HepG2 (cell line): ENCODE measurements at regions not wholly inside any gene's neighbourhood (a gene's known extent, or its start where the extent isn't known, plus 50 kb on each side); places are given as distances from the start of the nearest gene placed in this dataset.
A peak's percentile ranks its signal among the peaks of the same experiment; 100 is the strongest.

Source experiments
- E2F2 ChIP-seq: sonication (generic); formaldehyde crosslinking; IDR thresholded peaks from 2 replicates; pipeline ENCODE4 v1.4.0; 2020; ENCODE audit warnings: missing genetic modification reagents, borderline replicate concordance
- HDAC2 ChIP-seq: sonication (generic); formaldehyde crosslinking; IDR thresholded peaks from 2 replicates; pipeline ENCODE4 v1.4.0; 2020; ENCODE audit warnings: missing genetic modification reagents
- LBX2 ChIP-seq: sonication (generic); formaldehyde crosslinking; IDR thresholded peaks from 2 replicates; pipeline ENCODE4 v1.5.0; 2020; ENCODE audit warnings: missing genetic modification reagents, mild to moderate bottlenecking, borderline replicate concordance
- MXD3 ChIP-seq: IDR thresholded peaks from 2 replicates; pipeline ENCODE4 v1.6.1; 2016; ENCODE audit warnings: mild to moderate bottlenecking, missing biosample characterization, missing genetic modification reagents
- NR2F1 ChIP-seq, 2 experiments: fragments of 450-650 bp in 1 of 2; formaldehyde crosslinking in 1 of 2; IDR thresholded peaks; 2 replicates each; pipeline versions ENCODE4 v1.5.0 to v1.6.1; 2016 to 2020; ENCODE audit warnings: mild to moderate bottlenecking in 1 of 2, missing compliant biosample characterization in 1 of 2, missing genetic modification reagents in 1 of 2, moderate library complexity in 1 of 2
- PLSCR1 ChIP-seq: sonication (generic); formaldehyde crosslinking; IDR thresholded peaks from 2 replicates; pipeline ENCODE4 v1.5.0; 2020; ENCODE audit warnings: missing genetic modification reagents, mild to moderate bottlenecking, borderline replicate concordance
- PPARG ChIP-seq: conservative IDR thresholded peaks from 2 replicates; pipeline ENCODE4 v1.6.1; 2016; ENCODE audit warnings: missing biosample characterization, missing genetic modification reagents
- RBAK ChIP-seq: sonication (generic); formaldehyde crosslinking; IDR thresholded peaks from 2 replicates; pipeline ENCODE4 v1.5.1; 2020; ENCODE audit warnings: mild to moderate bottlenecking, missing genetic modification reagents
- SMAD1 ChIP-seq: sonication (generic); formaldehyde crosslinking; IDR thresholded peaks from 2 replicates; pipeline ENCODE4 v1.4.0; 2020; ENCODE audit warnings: missing genetic modification reagents, low read depth, mild to moderate bottlenecking, borderline replicate concordance
- SMAD9 ChIP-seq: sonication (generic); formaldehyde crosslinking; IDR thresholded peaks from 2 replicates; pipeline ENCODE4 v1.5.1; 2020; ENCODE audit warnings: mild to moderate bottlenecking, missing genetic modification reagents
- SOX13 ChIP-seq, 3 experiments: fragments of 450-650 bp in 1 of 3; sonication (generic) in 1 of 3; formaldehyde crosslinking in 1 of 3; IDR thresholded peaks in 2 of 3; conservative IDR thresholded peaks in 1 of 3; 2 replicates each; pipeline versions ENCODE4 v1.5.0 to v1.6.1; 2016 to 2020; ENCODE audit warnings: antibody characterized with exemption in 1 of 3, mild to moderate bottlenecking in 1 of 3, missing compliant biosample characterization in 1 of 3, missing genetic modification reagents in 1 of 3, moderate library complexity in 1 of 3
- SPEN ChIP-seq: sonication (generic); formaldehyde crosslinking; IDR thresholded peaks from 2 replicates; pipeline ENCODE4 v1.5.1; 2020; ENCODE audit warnings: low read depth, mild to moderate bottlenecking, missing genetic modification reagents
- U2AF2 ChIP-seq: fragments of 200-400 bp; formaldehyde crosslinking; IDR thresholded peaks from 2 replicates; pipeline ENCODE4 v1.6.1; 2017; ENCODE audit warnings: low read depth, mild to moderate bottlenecking, low read length
- ZBTB26 ChIP-seq: IDR thresholded peaks from 2 replicates; pipeline ENCODE4 v1.6.1; 2016; ENCODE audit warnings: missing compliant biosample characterization, missing genetic modification reagents, borderline replicate concordance
- ZNF34 ChIP-seq: sonication (generic); formaldehyde crosslinking; IDR thresholded peaks from 2 replicates; pipeline ENCODE4 v1.4.0; 2020; ENCODE audit warnings: mild to moderate bottlenecking, missing genetic modification reagents, borderline replicate concordance
- ZNF441 ChIP-seq: sonication (generic); formaldehyde crosslinking; IDR thresholded peaks from 2 replicates; pipeline ENCODE4 v1.7.0; 2021; ENCODE audit warnings: missing genetic modification reagents, borderline replicate concordance
- ZNF460 ChIP-seq: sonication (generic); formaldehyde crosslinking; IDR thresholded peaks from 2 replicates; pipeline ENCODE4 v1.5.1; 2020; ENCODE audit warnings: missing genetic modification reagents, mild to moderate bottlenecking, borderline replicate concordance
- ZNF563 ChIP-seq: sonication (generic); formaldehyde crosslinking; IDR thresholded peaks from 2 replicates; pipeline ENCODE4 v1.8.0; 2022; ENCODE audit warnings: mild to moderate bottlenecking, moderate library complexity, missing genetic modification reagents
- ZNF564 ChIP-seq: sonication (generic); formaldehyde crosslinking; IDR thresholded peaks from 2 replicates; pipeline ENCODE4 v1.8.1; 2023; ENCODE audit warnings: mild to moderate bottlenecking, missing genetic modification reagents
- ZNF780A ChIP-seq: sonication (generic); formaldehyde crosslinking; IDR thresholded peaks from 2 replicates; pipeline ENCODE4 v1.8.0; 2022; ENCODE audit warnings: mild to moderate bottlenecking, missing genetic modification reagents, moderate library complexity
- TF ChIP-seq, protein P1 (sequence below): sonication (generic); formaldehyde crosslinking; IDR thresholded peaks from 2 replicates; pipeline ENCODE4 v1.4.0; 2020; ENCODE audit warnings: missing genetic modification reagents

DNA sequence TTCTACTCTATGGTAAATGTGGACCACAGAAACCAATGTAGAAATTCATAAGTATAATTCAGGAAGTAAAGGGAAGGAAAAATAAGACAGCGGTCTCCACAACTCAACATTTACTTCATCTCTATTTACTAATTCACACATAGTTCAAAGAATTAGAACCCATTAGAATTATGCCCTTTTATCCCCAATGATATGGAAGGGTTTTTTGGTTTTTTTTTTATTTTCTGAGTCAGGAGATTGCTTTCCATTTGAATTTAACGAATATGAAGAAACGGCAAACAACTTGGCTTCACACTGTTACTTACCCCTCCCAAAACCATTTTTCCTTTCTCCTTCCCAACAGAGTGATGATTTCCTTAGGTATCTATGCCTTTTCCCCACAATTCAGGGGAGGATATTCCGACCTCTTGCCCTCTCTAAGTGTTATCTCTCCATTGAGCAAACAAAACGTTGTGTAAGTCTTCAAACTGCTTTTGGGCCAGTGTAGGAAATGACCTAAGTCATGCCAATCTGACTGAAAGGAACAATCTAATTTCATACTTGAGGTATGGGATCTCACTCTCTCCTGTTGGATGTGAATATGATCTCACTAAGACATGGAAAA is 72.0 kb downstream of the CETN3 start (continued):
- TF ChIP-seq ZBTB26 (CRISPR knock-in tag) (no peak), PPARG (CRISPR knock-in tag) (0 out of 2 replicates have a peak, but pooled peaks have one; percentile 30), SMAD9 (CRISPR knock-in tag) (no peak), LBX2 (no peak), RBAK (CRISPR knock-in tag) (no peak), ZNF780A (CRISPR knock-in tag) (no peak), ZNF563 (no peak), MXD3 (CRISPR knock-in tag) (no peak), NR2F1 (CRISPR knock-in tag; IDR thresholded peaks at IDR 0.05) (peak; percentile 84 to 90), ZNF34 (CRISPR knock-in tag) (no peak), ZNF564 (CRISPR knock-in tag) (no peak), SMAD1 (CRISPR knock-in tag) (no peak), SOX13 (IDR thresholded peaks at IDR 0.05) (no peak), SOX13 (CRISPR knock-in tag; conservative IDR thresholded peaks at IDR 0.05 in 1 of 2, IDR thresholded peaks at IDR 0.05 in 1 of 2) (peak in 1 of 2 experiments; percentile 42; a peak in 1 of 4 replicates), E2F2 (no peak), ZNF441 (CRISPR knock-in tag) (no peak), HDAC2 (CRISPR knock-in tag) (0 out of 2 replicates have a peak, but pooled peaks have one; percentile 26), U2AF2 (no peak), SPEN (CRISPR knock-in tag) (no peak), ZNF460 (CRISPR knock-in tag) (no peak), PLSCR1 (CRISPR knock-in tag) (no peak)
- TF ChIP-seq, protein P1, sequence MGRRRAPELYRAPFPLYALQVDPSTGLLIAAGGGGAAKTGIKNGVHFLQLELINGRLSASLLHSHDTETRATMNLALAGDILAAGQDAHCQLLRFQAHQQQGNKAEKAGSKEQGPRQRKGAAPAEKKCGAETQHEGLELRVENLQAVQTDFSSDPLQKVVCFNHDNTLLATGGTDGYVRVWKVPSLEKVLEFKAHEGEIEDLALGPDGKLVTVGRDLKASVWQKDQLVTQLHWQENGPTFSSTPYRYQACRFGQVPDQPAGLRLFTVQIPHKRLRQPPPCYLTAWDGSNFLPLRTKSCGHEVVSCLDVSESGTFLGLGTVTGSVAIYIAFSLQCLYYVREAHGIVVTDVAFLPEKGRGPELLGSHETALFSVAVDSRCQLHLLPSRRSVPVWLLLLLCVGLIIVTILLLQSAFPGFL (CRISPR knock-in tag) = no peak
